Kasumi-1 (cell line): ENCODE measurements at regions not wholly inside any gene's neighbourhood (a gene's known extent, or its start where the extent isn't known, plus 50 kb on each side); places are given as distances from the start of the nearest gene placed in this dataset.

Experiments used
- DNase-seq, 2 experiments: peaks; one replicate each; lab custom pipeline; 2025; lab: John Stamatoyannopoulos, UW

- peak; percentile 50 to 60 for DNase-seq
Observed at GRCh38 chr3:27590437-27591298, 106.5 kb upstream of the SLC4A7 start.

- no peak for DNase-seq
Observed at GRCh38 chr3:27589795-27590194, 105.6 kb upstream of the SLC4A7 start.

- no peak for DNase-seq
Observed at GRCh38 chr3:27585429-27585828, 101.2 kb upstream of the SLC4A7 start.

GRCh38 chr3:27584874-27585273 lies 100.7 kb upstream of the SLC4A7 start:
- no peak for DNase-seq

- DNase-seq, result no peak
Observed at GRCh38 chr3:27581852-27582251, 97.7 kb upstream of the SLC4A7 start.

- DNase-seq, result no peak
Observed at GRCh38 chr3:27578032-27578431, 93.8 kb upstream of the SLC4A7 start.

- DNase-seq, result no peak
Observed at GRCh38 chr3:27577504-27577903, 93.3 kb upstream of the SLC4A7 start.

GRCh38 chr3:27576171-27576570 lies 92.0 kb upstream of the SLC4A7 start:
- no peak for DNase-seq

GRCh38 chr3:27575499-27575898 lies 91.3 kb upstream of the SLC4A7 start:
- peak; percentile 32 for DNase-seq

GRCh38 chr3:27574438-27574795 lies 90.2 kb upstream of the SLC4A7 start:
- no peak for DNase-seq

- DNase-seq, result peak in 1 of 2 experiments; percentile 20
Observed at GRCh38 chr3:27573780-27574437, 89.7 kb upstream of the SLC4A7 start.

GRCh38 chr3:27573138-27573537 lies 89.0 kb upstream of the SLC4A7 start:
- DNase-seq, result no peak

GRCh38 chr3:27571345-27571744 lies 87.2 kb upstream of the SLC4A7 start:
- no peak for DNase-seq

- DNase-seq, result no peak
Observed at GRCh38 chr3:27570421-27571106, 86.4 kb upstream of the SLC4A7 start.

- DNase-seq, result peak in 1 of 2 experiments; percentile 12
Observed at GRCh38 chr3:27568393-27568792, 84.2 kb upstream of the SLC4A7 start.

GRCh38 chr3:27567251-27567650 lies 83.1 kb upstream of the SLC4A7 start:
- no peak for DNase-seq

GRCh38 chr3:27565201-27565852 lies 81.1 kb upstream of the SLC4A7 start:
- DNase-seq, result no peak

GRCh38 chr3:27561576-27561975 lies 77.4 kb upstream of the SLC4A7 start:
- DNase-seq, result no peak

- peak; percentile 70 to 76 for DNase-seq
Observed at GRCh38 chr3:27560484-27561056, 76.4 kb upstream of the SLC4A7 start.

- no peak for DNase-seq
Observed at GRCh38 chr3:27559835-27560234, 75.7 kb upstream of the SLC4A7 start.

- DNase-seq, result no peak
Observed at GRCh38 chr3:27559381-27559780, 75.2 kb upstream of the SLC4A7 start.

- no peak for DNase-seq
Observed at GRCh38 chr3:27557411-27557810, 73.2 kb upstream of the SLC4A7 start.
